ENCODE measurements at regions not wholly inside any gene's neighbourhood (a gene's known extent, or its start where the extent isn't known, plus 50 kb on each side); places are given as distances from the start of the nearest gene placed in this dataset.

DNA sequence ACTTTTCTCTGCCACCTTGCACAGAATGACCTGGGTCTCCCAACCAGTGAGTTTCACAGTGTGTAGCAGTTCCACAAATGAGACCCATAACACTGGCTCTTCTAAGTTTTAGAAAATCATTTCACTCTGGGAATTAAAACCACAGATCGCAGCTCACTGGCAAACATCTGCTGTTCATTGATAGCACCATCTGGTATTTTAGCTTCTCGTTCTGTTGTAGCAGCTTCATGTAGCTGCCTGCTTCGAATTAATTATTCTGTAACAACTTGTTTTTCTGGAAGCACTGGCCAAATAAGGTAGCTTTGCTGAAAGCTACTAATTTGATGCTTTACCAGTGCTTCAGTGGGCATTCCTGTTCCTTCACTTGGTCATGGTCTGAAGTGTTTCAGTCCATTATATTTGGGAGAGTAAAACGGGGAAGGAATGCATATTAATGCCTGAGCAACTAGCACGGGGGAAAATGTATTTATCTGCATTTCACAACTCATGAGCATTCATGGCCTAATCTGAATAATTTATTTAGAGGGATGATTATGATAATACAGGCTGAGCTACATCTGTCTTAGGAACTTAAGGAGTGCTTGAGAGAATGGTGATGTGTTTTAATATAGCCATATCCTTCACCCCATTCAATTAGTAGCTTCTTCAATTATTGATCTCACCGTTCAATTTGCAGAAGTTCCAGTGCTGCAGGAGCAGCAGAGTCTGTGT, 447.4 kb downstream of the XPNPEP1 start:
- Histone ChIP-seq H3K4me1 (ENCODE audit: control insufficient read depth in 1 of 2, insufficient read depth in 2 of 2, low read length in 2 of 2) (no peaks in the 10 kb centered on the region), H3K36me3 (ENCODE audit: control insufficient read depth in 1 of 2, insufficient read depth in 2 of 2, low read length in 1 of 2) (no peaks in the 10 kb centered on the region), H3K27ac (ENCODE audit: low read depth in 1 of 2, low read length in 2 of 2) (no peak overlapping the region), H3K9me3 (ENCODE audit: control insufficient read depth, low read length) (no peaks in the 10 kb centered on the region), H3K27me3 (ENCODE audit: control insufficient read depth in 1 of 2, insufficient read depth in 2 of 2, low read length in 1 of 2) (no peaks in the 10 kb centered on the region), H3K4me3 (ENCODE audit: low read length in 2 of 2) (no peak overlapping the region)
- ATAC-seq (ENCODE audit: low FRiP score) (no peak), DNase-seq (no peak)
- intact Hi-C loops (cut with DNase I) = no loop called here
- WGBS, 2 donors = 54 to 63% methylated on average over 6 of the region's 6 CpGs

DNA sequence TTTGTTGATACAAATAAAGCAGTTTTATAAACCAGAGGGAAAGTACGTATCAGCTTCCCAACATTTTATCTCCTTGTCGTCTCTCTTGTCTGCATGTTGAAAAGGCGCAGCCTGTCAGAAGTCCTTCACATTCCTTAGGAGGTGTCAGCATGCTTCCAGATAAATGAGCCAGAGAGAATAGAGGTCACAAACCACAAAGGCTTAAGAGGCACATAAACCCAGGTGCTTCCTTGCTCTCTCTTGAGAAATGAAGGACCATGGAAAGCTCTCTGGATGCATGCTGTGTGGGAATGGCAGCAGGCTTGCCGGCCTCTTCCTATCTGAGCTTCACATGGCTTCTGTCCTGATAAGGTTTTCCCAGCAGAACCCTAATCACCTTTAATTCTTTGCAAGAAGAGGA, 448.5 kb downstream of the XPNPEP1 start:
- Histone ChIP-seq H3K9me3 (ENCODE audit: control insufficient read depth, low read length) (no peaks in the 10 kb centered on the region), H3K4me1 (ENCODE audit: control insufficient read depth in 1 of 2, insufficient read depth in 2 of 2, low read length in 2 of 2) (no peaks in the 10 kb centered on the region), H3K4me3 (ENCODE audit: low read length in 2 of 2) (no peak overlapping the region), H3K27me3 (ENCODE audit: control insufficient read depth in 1 of 2, insufficient read depth in 2 of 2, low read length in 1 of 2) (no peaks in the 10 kb centered on the region), H3K27ac (ENCODE audit: low read depth in 1 of 2, low read length in 2 of 2) (no peak overlapping the region), H3K36me3 (ENCODE audit: control insufficient read depth in 1 of 2, insufficient read depth in 2 of 2, low read length in 1 of 2) (no peaks in the 10 kb centered on the region)
- intact Hi-C loops (cut with DNase I) = no loop called here
- 21 to 25% methylated on average over 4 of the region's 4 CpGs for WGBS, 2 donors
- no peak for DNase-seq
- no peak for ATAC-seq (ENCODE audit: low FRiP score)

DNA sequence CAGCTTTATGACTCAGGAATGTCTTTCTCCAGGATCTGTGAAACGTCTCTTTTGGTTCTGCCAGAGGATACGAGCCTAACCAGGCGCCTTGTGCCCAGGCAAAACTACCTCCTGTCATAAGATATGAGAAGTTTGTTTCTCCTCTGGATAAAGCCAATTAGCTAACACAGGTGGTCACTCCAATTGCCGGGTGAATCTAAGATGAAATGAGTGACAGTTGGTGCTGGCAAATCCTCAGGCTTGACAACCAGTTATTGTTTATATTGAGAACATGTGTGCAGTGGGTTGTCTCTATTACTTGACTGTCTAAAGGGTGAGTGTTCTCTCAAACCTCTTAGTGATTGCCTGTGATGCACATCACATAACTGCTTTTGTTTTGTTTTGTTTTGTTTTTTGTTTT, 449.1 kb downstream of the XPNPEP1 start:
- 27 to 33% methylated on average over 4 of the region's 4 CpGs for WGBS, 2 donors
- Histone ChIP-seq H3K4me1 (ENCODE audit: control insufficient read depth in 1 of 2, insufficient read depth in 2 of 2, low read length in 2 of 2) (no peaks in the 10 kb centered on the region), H3K27ac (ENCODE audit: low read depth in 1 of 2, low read length in 2 of 2) (no peak overlapping the region), H3K9me3 (ENCODE audit: control insufficient read depth, low read length) (no peaks in the 10 kb centered on the region), H3K4me3 (ENCODE audit: low read length in 2 of 2) (no peak overlapping the region), H3K36me3 (ENCODE audit: control insufficient read depth in 1 of 2, insufficient read depth in 2 of 2, low read length in 1 of 2) (no peaks in the 10 kb centered on the region), H3K27me3 (ENCODE audit: control insufficient read depth in 1 of 2, insufficient read depth in 2 of 2, low read length in 1 of 2) (no peaks in the 10 kb centered on the region)
- ATAC-seq (ENCODE audit: low FRiP score) (no peak), DNase-seq (no peak)
- intact Hi-C loops (cut with DNase I) = no loop called here

DNA sequence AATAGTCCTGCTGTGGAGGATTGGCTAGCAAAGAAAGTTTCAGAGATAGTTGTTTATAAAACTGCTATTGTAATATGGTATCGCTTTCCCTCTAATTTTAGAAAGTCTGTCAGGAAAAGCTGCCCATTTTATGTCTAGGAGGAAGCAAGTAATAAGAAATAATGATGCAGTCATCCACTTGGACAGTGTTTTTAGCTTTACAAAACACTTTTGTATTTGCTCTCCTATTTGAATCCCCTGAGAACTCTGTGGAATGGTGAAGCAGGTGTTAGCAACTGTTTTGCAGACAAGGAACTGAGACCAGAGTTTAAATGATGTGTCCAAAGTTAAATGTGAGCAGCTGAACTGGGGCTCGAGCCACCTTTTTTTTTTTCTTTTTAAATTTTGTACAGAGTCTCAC, 455.8 kb downstream of the XPNPEP1 start:
- Histone ChIP-seq H3K27me3 (ENCODE audit: control insufficient read depth in 1 of 2, insufficient read depth in 2 of 2, low read length in 1 of 2) (no peaks in the 10 kb centered on the region), H3K9me3 (ENCODE audit: control insufficient read depth, low read length) (no peaks in the 10 kb centered on the region), H3K4me1 (ENCODE audit: control insufficient read depth in 1 of 2, insufficient read depth in 2 of 2, low read length in 2 of 2) (no peaks in the 10 kb centered on the region), H3K4me3 (ENCODE audit: low read length in 2 of 2) (no peak overlapping the region), H3K36me3 (ENCODE audit: control insufficient read depth in 1 of 2, insufficient read depth in 2 of 2, low read length in 1 of 2) (no peaks in the 10 kb centered on the region), H3K27ac (ENCODE audit: low read depth in 1 of 2, low read length in 2 of 2) (no peak overlapping the region)
- 70 to 72% methylated on average over 2 of the region's 2 CpGs for WGBS, 2 donors
- intact Hi-C loops (cut with DNase I) = no loop called here
- no peak for DNase-seq
- ATAC-seq (ENCODE audit: low FRiP score) = no peak

DNA sequence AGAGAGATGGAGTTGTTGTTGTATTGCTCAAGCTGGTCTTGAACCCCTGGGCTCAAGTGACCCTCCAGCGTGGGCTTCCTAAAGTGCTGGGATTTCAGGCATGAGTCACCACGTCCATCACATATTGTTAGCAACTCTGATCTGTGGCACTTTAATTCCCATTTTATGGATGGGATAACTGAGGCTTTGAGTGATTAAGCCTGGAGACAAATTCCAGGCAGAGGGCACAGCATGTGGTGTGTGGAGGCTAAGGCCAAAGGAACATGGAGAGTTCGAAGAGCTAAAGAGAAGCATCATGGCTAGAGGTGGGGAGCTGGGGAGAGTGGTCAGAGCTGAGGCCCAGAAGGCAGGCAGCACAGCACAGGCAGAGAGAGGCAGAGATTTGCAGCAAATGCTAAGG, 458.4 kb downstream of the XPNPEP1 start:
- DNase-seq (no peak), ATAC-seq (ENCODE audit: low FRiP score) (no peak)
- Histone ChIP-seq H3K27ac (ENCODE audit: low read depth in 1 of 2, low read length in 2 of 2) (no peak overlapping the region), H3K9me3 (ENCODE audit: control insufficient read depth, low read length) (no peaks in the 10 kb centered on the region), H3K27me3 (ENCODE audit: control insufficient read depth in 1 of 2, insufficient read depth in 2 of 2, low read length in 1 of 2) (no peaks in the 10 kb centered on the region), H3K4me3 (ENCODE audit: low read length in 2 of 2) (no peak overlapping the region), H3K4me1 (ENCODE audit: control insufficient read depth in 1 of 2, insufficient read depth in 2 of 2, low read length in 2 of 2) (no peaks in the 10 kb centered on the region), H3K36me3 (ENCODE audit: control insufficient read depth in 1 of 2, insufficient read depth in 2 of 2, low read length in 1 of 2) (no peaks in the 10 kb centered on the region)
- intact Hi-C loops (cut with DNase I) = no loop called here
- 85 to 86% methylated on average over 3 of the region's 3 CpGs for WGBS, 2 donors

DNA sequence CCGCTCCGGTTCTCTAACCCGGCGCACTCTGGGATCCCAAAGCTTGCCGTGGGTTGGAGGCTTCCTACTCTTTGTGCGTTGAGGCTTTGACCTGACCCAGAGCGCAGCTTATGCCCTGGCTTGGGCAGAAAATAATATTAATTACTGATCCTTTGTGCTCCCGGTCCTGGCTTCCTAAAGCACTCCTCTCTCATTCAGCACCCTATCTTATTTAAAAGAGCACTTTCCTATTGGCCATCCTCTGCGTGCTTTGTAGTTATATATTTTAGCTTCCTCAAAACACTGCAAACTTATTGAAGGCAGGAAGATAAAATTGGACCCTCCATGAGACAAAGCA, 466.0 kb downstream of the XPNPEP1 start:
- peaks cover 0 to 3% of the 10 kb centered on the region in 2 donors for H3K27me3 ChIP-seq (ENCODE audit: control insufficient read depth in 1 of 2, insufficient read depth in 2 of 2, low read length in 1 of 2)
- ATAC-seq (ENCODE audit: low FRiP score) (no peak), DNase-seq (no peak)
- peak overlapping the region in 1 of 2 donors; percentile 10 for H3K4me3 ChIP-seq (ENCODE audit: low read length in 2 of 2)
- H3K27ac ChIP-seq (ENCODE audit: low read depth in 1 of 2, low read length in 2 of 2) = no peak overlapping the region
- no peaks in the 10 kb centered on the region for H3K36me3 ChIP-seq (ENCODE audit: control insufficient read depth in 1 of 2, insufficient read depth in 2 of 2, low read length in 1 of 2)
- 5 to 7% methylated on average over 9 of the region's 9 CpGs for whole genome bisulfite sequencing, 2 donors
- intact Hi-C loops (cut with DNase I) = no loop called here
- H3K4me1 ChIP-seq (ENCODE audit: control insufficient read depth in 1 of 2, insufficient read depth in 2 of 2, low read length in 2 of 2) = peaks cover 0 to 1% of the 10 kb centered on the region in 2 donors
- H3K9me3 ChIP-seq (ENCODE audit: control insufficient read depth, low read length) = peaks cover 4% of the 10 kb centered on the region

DNA sequence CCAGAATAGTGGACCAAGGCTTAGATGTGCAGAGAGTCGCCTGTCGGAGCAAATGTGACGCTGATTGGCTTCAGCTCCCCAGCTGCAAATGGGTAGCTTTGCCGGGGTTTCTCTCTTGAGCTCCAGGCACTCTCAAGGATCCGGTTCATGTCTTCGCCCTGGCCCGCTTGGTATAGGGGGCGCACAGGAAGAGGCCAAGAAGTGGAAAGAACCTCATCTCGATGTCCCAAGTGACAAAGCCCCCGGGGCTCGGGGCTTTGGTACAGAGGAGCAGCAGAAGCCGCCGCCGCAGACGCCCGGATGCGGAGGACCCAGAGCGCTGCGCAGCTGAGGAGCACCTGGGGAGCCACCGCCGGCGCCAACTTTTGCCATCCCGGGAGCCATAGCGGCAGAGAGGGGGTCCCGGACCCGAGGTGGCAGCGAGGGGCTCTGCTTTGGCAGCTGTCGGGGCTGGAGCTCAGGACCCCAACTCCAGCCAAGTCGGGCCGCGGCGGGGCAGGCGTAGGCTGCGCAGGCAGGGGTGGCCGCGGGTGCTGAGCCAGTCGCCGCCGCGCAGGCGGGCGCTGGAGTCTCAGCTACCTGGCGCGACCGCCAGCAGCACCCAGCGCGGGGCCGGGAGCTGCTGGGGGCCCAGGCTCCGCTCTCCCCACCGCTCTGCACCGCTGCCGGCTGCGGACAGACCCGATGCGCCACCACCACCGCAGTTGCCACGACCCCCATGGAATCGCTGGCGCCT, 466.6 kb downstream of the XPNPEP1 start:
- Histone ChIP-seq H3K9me3 (ENCODE audit: control insufficient read depth, low read length) (peaks cover 4% of the 10 kb centered on the region), H3K27me3 (ENCODE audit: control insufficient read depth in 1 of 2, insufficient read depth in 2 of 2, low read length in 1 of 2) (peaks cover 0 to 3% of the 10 kb centered on the region in 2 donors), H3K36me3 (ENCODE audit: control insufficient read depth in 1 of 2, insufficient read depth in 2 of 2, low read length in 1 of 2) (no peaks in the 10 kb centered on the region), H3K4me3 (ENCODE audit: low read length in 2 of 2) (peak overlapping the region in 1 of 2 donors; percentile 10), H3K4me1 (ENCODE audit: control insufficient read depth in 1 of 2, insufficient read depth in 2 of 2, low read length in 2 of 2) (peaks cover 0 to 1% of the 10 kb centered on the region in 2 donors), H3K27ac (ENCODE audit: low read depth in 1 of 2, low read length in 2 of 2) (no peak overlapping the region)
- peak; percentile 33 for ATAC-seq (ENCODE audit: low FRiP score)
- DNase-seq = peak in 1 of 2 donors; percentile 70
- intact Hi-C loops (cut with DNase I) = no loop called here
- 1% methylated on average over 46 to 59 of the region's 59 CpGs for WGBS, 2 donors

DNA sequence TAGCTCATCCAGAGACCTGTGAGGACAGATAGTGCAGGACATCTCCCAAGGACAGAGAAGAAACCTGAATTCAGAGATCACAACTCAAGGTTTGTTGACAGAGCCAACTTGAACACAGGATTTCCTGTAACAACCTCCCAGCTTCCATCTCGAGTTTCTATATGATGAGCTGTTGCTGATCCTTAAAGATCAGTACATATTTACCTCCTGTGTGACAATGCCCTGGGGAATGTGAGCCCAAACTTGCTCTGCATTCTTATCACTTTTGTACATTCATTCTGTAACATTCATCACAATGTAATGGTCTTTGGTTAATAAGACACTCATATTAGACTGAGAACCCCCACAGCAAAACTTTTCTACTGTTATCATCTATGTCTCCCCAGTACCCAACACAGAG, 468.6 kb downstream of the XPNPEP1 start:
- no peaks in the 10 kb centered on the region for H3K36me3 ChIP-seq (ENCODE audit: control insufficient read depth in 1 of 2, insufficient read depth in 2 of 2, low read length in 1 of 2)
- peaks cover 0 to 1% of the 10 kb centered on the region in 2 donors for H3K4me1 ChIP-seq (ENCODE audit: control insufficient read depth in 1 of 2, insufficient read depth in 2 of 2, low read length in 2 of 2)
- H3K27ac ChIP-seq (ENCODE audit: low read depth in 1 of 2, low read length in 2 of 2) = no peak overlapping the region
- no peak for ATAC-seq (ENCODE audit: low FRiP score)
- intact Hi-C loops (cut with DNase I) = no loop called here
- peaks cover 0 to 3% of the 10 kb centered on the region in 2 donors for H3K27me3 ChIP-seq (ENCODE audit: control insufficient read depth in 1 of 2, insufficient read depth in 2 of 2, low read length in 1 of 2)
- peaks cover 4% of the 10 kb centered on the region for H3K9me3 ChIP-seq (ENCODE audit: control insufficient read depth, low read length)
- WGBS, 2 donors = 36 to 38% methylated on average over 1 of the region's 1 CpG
- H3K4me3 ChIP-seq (ENCODE audit: low read length in 2 of 2) = no peak overlapping the region
- no peak for DNase-seq

DNA sequence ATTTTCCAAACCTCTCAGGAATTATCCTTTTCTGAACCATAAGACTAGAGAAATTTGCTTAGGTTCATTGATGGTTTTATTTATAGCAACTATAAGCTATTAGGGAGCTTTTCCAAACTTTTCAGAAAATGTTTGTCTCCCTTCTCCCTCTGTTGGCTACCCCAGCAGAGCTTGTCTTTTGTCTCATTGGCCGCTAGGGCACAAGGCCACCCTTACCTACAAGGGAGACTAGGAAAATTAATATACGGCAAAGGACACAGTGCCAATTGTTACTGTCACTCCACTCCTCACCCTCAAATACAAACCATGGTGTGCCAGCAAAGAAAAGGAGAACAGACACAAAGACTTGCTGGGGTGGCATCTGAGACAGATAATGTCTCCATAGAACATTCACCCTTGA, 471.4 kb downstream of the XPNPEP1 start:
- Histone ChIP-seq H3K4me3 (ENCODE audit: low read length in 2 of 2) (no peak overlapping the region), H3K27ac (ENCODE audit: low read depth in 1 of 2, low read length in 2 of 2) (no peak overlapping the region), H3K9me3 (ENCODE audit: control insufficient read depth, low read length) (no peaks in the 10 kb centered on the region), H3K27me3 (ENCODE audit: control insufficient read depth in 1 of 2, insufficient read depth in 2 of 2, low read length in 1 of 2) (peaks cover 0 to 1% of the 10 kb centered on the region in 2 donors), H3K36me3 (ENCODE audit: control insufficient read depth in 1 of 2, insufficient read depth in 2 of 2, low read length in 1 of 2) (no peaks in the 10 kb centered on the region), H3K4me1 (ENCODE audit: control insufficient read depth in 1 of 2, insufficient read depth in 2 of 2, low read length in 2 of 2) (peaks cover 0 to 1% of the 10 kb centered on the region in 2 donors)
- WGBS, 2 donors = 80 to 87% methylated on average over 2 of the region's 2 CpGs
- DNase-seq (no peak), ATAC-seq (ENCODE audit: low FRiP score) (no peak)
- intact Hi-C loops (cut with DNase I) = no loop called here
